ENCODE measurements at regions not wholly inside any gene's neighbourhood (a gene's known extent, or its start where the extent isn't known, plus 50 kb on each side); places are given as distances from the start of the nearest gene placed in this dataset.

DNA sequence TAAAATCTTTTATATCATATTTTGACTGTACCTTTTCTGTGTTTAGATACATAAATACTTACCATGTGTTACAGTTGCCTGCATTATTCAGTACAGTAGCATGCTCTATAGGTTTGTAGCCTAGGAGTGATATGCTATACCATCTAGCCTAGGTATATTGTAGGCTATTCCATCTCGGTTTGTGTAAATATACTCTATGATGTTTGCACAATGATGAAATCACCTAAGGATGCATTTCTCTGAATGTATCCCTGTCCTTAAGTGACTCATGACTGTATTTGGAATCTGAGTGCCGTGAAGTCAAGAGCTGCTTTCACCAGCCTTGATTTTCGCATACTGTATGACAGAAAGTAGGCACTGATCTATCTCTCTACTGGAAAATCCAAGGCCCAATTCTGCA, 129.9 kb downstream of the UTRN start:
- TF ChIP-seq, protein P1, sequence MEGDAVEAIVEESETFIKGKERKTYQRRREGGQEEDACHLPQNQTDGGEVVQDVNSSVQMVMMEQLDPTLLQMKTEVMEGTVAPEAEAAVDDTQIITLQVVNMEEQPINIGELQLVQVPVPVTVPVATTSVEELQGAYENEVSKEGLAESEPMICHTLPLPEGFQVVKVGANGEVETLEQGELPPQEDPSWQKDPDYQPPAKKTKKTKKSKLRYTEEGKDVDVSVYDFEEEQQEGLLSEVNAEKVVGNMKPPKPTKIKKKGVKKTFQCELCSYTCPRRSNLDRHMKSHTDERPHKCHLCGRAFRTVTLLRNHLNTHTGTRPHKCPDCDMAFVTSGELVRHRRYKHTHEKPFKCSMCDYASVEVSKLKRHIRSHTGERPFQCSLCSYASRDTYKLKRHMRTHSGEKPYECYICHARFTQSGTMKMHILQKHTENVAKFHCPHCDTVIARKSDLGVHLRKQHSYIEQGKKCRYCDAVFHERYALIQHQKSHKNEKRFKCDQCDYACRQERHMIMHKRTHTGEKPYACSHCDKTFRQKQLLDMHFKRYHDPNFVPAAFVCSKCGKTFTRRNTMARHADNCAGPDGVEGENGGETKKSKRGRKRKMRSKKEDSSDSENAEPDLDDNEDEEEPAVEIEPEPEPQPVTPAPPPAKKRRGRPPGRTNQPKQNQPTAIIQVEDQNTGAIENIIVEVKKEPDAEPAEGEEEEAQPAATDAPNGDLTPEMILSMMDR (IDR thresholded peaks at IDR 0.05) = no peak
- no peak for TF ChIP-seq POLR2A (IDR thresholded peaks at IDR 0.05)

Data from Peyer's patch (tissue), 4 donors.